Limb (tissue), 2 donors: ENCODE measurements at regions not wholly inside any gene's neighbourhood (a gene's known extent, or its start where the extent isn't known, plus 50 kb on each side); places are given as distances from the start of the nearest gene placed in this dataset.
"Not testable (repeated sequence)": the region's sequence is repeated elsewhere in the genome, so short reads cannot be mapped to it uniquely, and the experiment has no call there.

Experiments used
- DNase-seq, 2 donors: peaks; one replicate each; pipeline ENCODE4 v3.0.0-alpha.2; 2016; ENCODE audit errors: extremely low spot score in 2 of 2

DNA sequence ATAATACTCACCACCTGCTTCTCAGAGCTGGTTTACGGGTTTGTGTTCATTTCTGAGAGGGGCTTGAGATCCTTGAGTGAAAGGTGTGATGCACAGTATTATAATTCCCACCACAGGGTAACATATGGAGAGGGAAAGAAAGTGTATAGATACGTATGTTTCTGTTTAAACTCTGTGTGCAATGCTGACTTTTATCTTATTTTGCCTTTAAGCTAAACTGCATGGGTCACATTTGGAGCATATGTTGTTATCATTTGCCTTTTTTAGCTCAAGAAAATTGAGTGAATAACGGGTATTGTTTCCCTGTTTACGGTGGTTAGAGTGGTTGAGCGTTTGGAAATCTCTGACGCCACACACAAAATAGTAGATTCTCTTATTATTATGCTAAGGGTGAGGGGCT lies 191.1 kb upstream of the NFIA start:
- DNase-seq: no peak

- DNase-seq: no peak
Observed at GRCh38 chr1:60890664-60891063, 191.7 kb upstream of the NFIA start.

GRCh38 chr1:60889709-60890108 lies 192.7 kb upstream of the NFIA start:
- no peak for DNase-seq

- DNase-seq: no peak
Observed at GRCh38 chr1:60888126-60888525, 194.2 kb upstream of the NFIA start.

GRCh38 chr1:60886793-60887331 lies 195.5 kb upstream of the NFIA start:
- DNase-seq: no peak

DNA sequence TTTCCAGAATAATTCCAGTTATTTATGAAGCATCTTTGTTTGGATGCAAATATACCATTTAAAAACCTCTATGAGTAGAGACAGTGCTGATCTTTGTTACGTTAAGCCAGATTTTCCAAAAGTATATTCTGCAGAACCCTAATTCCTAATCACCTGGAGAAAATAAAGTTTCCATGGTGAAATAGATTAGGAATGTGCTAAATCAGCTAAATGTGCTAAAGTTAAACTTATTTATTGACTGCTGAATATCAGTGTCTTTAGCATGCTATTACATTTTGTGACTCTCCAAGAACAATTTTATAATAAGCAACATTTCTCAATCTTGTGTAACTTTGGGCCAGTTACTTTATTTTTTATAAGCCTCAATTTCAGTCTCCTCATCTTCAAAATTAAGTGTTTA lies 196.3 kb upstream of the NFIA start:
- no peak for DNase-seq

DNA sequence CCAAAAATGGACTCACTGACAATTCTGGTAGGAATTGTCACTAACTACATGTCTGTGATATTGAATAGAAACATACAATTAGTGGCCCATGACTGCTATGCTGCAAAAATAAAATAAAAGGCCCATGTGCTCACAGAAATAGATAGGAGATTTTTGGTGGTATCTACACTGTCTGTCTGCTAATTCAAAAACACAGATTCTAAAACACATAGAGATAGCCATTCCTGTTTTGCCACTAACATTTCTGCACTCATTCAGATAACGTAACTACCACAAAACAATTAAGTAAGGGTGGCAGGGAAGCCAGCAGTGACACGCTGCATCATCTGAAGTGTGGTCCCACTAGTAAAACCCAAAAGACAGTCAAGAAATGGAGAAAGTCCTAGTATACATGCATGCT lies 202.2 kb upstream of the NFIA start:
- no peak for DNase-seq

DNA sequence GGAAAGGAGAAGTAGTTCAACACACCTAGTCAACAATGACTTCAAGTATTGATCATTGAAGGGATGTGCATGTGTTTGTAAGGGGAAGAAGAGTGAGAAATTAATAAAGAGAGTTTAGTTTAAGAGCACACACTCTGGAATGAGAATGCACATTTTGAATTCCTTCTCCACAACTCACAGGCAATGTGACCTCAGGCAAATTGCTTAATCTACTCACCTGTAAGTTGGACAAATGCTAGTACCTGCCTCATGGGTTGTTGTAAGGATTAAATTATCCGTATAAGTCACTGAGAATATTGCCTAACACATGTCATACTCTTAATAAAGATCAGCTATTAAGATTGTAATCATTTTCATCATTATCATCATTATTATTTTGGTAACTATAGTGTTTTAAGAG lies 204.0 kb upstream of the NFIA start:
- no peak for DNase-seq

DNA sequence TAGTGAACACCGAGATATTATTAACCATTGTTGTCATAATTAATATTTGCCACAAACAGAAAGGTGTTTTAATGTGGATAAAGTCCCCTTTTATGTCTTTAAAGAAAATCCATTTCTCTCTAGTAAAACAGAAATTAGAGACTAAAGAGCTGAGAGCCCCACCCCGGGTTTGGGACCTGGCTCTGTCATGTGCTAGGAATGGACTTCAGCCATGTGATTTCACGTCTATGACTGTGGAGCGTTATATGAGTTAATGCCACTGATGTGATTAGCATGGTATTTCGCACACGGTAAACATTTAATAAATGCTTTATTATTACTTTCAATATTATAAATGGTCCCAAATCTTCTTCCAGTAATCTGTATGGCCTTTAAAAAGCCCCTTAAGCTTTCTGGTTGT lies 205.0 kb upstream of the NFIA start:
- no peak for DNase-seq

DNA sequence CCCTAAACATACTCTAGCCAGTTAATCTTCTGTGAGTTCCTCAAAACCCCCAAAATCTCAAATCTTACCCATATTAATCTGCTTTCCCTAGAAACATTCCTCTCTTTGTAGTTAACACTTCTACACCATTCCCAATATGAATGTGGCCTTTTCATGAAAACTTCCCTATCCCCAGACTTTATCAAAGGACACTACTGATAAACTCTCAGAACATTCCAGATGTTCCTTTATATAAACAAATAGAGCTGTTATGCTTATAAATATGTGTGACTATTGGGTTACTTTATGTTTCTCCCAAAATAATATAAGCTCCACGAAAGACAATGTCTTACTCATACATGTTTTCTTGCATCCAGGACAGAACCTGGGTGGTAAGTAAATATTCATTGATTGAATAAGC lies 205.4 kb upstream of the NFIA start:
- DNase-seq: no peak

DNA sequence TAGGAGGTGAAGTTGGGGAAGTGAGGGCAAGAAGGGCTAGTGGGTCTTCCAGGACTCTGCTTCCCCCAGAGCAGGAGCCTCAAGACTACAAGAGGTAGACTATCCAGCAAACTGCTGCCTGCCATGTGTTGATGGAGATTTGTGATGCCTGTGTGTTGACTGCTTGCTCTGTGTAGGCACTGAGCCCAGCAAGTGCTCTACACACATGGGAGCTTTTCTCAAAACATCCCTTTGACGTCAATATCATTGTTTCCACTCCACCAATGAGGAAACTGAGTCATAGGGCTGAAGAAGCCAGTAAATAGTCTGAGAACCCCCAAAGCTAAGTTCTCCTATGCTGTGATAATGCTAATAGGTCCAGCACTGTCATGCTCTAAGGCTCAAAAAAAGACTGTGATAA lies 207.2 kb upstream of the NFIA start:
- no peak for DNase-seq

DNA sequence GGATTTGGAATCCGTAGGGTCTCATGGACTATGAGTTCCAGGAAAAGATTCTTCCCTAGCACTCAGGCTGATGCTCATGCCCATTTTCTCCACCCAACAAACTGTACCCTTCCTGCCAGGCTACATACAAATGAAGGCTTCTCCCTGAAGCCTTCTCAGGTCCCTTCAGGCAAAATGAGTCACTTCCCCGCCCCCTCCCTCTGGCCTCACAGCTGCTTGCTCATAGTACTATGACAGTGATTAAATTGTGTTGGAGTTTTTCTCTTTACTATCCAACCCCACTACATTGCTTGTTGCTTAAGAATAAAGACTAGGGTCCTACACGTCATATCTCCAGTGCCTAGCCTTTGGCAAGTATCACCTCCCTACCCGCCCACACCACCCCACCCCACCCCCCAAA lies 207.6 kb upstream of the NFIA start:
- no peak for DNase-seq

GRCh38 chr1:60873396-60873795 lies 209.0 kb upstream of the NFIA start:
- DNase-seq: not testable (repeated sequence)

DNA sequence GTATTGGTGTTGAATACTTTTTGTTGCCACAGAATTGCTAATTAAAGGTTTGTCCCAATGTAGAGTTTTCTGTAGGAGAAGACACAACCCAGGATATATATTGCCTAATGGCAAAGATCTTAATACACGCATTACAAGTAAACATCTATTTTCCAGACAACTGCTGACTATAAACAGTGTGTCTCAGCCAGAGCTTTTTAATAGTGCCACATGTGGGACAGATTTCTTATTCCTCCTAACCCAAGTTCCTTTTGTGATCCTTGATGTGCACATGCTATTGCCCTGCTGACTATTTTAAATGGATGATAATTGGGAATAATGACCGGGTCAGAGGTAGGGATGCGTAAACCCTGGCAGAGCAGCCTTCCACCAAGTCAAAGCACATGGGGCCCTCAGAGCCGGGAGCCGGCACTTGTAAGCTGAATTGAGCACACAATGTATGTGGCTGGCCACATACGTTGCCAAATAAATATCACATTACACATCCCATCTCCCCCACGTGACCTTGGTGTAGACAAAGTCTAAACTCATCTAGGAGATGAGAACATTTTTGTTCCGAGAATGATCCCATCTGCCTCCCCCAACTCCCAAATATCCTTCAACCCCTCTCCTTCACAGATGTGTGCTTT lies 209.8 kb upstream of the NFIA start:
- DNase-seq: no peak

DNA sequence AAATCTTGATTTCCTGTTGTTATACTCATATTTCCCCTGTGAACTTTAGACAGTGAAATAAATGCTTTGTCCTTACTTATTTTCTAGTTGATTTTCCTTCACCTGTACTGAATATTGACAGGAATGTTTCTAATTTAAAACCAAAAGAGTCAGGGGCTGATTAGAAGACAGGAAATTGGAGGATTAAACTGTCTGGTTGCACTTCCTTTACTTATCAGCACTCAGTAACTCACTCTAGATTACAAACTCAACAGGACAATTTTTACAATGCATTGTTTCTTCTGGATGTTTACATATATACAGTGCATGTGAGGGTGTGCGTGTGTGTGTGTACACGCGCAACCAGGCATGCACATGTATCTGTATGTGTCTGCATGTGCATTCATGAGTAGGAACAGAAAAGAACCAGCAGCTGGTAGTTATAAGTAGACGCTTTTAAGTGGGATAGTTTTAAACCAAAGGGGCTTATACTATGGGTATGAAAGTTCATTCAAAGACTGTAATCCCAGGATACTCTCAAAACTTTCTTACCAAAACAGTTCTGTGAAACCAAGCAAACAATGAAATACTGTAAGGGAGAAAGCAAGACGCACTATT lies 212.0 kb upstream of the NFIA start:
- no peak for DNase-seq

- DNase-seq: no peak
Observed at GRCh38 chr1:60868901-60869663, 213.3 kb upstream of the NFIA start.

- DNase-seq: no peak
Observed at GRCh38 chr1:60867782-60868181, 214.6 kb upstream of the NFIA start.

GRCh38 chr1:60866917-60867531 lies 215.3 kb upstream of the NFIA start:
- peak in 1 of 2 donors; percentile 56 for DNase-seq

GRCh38 chr1:60866226-60866900 lies 216.0 kb upstream of the NFIA start:
- DNase-seq: no peak

DNA sequence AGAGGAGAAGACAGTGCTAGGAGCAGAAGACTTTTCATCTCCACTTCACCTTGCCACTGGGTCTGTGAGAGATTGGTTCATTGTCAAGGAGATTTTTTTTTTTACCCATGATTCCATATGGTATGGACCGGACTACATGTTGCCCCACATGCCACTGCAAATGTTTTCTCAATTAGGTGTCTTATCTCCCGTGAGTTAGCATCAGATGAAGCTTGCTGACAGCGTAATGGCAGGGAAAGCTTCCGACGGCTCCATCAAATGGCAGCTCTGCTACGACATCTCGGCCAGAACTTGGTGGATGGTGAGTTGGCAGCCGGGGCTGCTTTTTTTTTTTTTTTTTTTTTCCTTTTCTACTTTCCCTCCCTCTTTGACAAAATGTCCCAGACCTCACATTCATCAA lies 217.2 kb upstream of the NFIA start:
- DNase-seq: no peak

DNA sequence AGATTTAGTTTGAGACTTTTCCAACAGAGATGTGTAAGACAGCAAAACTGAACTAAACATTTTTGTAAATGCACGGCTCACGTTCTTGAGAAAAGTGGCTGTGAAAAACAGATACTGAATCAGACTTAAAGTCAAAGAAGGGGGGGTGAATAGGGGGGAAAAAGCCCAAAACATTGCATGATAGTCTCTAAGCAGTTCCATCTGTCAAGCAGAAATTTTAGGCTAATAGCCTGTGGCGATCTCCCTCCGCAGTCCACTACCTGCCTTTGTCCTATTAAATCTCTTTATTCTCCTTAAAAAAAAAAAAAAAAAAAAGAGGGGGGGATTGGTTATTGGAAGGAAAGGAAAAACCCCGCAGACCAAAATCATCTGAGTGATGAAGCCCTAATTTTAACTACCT lies 217.6 kb upstream of the NFIA start:
- no peak for DNase-seq

GRCh38 chr1:60863131-60863530 lies 219.2 kb upstream of the NFIA start:
- no peak for DNase-seq
